Nephron progenitor cell (in vitro differentiated cells): ENCODE measurements at regions not wholly inside any gene's neighbourhood (a gene's known extent, or its start where the extent isn't known, plus 50 kb on each side); places are given as distances from the start of the nearest gene placed in this dataset.

Source experiments
- DNase-seq: peaks from one replicate; pipeline ENCODE4 v3.0.0; 2021
- H3K27ac Mint-ChIP-seq: 2 replicates; pipeline ENCODE4 v1.8.0; 2021; ENCODE audit warnings: mild to moderate bottlenecking, moderate library complexity, mixed read lengths
- H3K27me3 Mint-ChIP-seq: 2 replicates; pipeline ENCODE4 v1.8.0; 2021; ENCODE audit warnings: mild to moderate bottlenecking, low read depth, mixed read lengths; ENCODE audit not compliant: poor library complexity
- H3K36me3 Mint-ChIP-seq: 2 replicates; pipeline ENCODE4 v1.8.0; 2021; ENCODE audit warnings: low read depth, mixed read lengths
- H3K4me1 Mint-ChIP-seq: 2 replicates; pipeline ENCODE4 v1.8.0; 2021; ENCODE audit warnings: mixed read lengths
- H3K4me3 Mint-ChIP-seq: 2 replicates; pipeline ENCODE4 v1.8.0; 2021; ENCODE audit warnings: mild to moderate bottlenecking, moderate library complexity, mixed read lengths
- H3K9me3 Mint-ChIP-seq: 2 replicates; pipeline ENCODE4 v1.8.0; 2021; ENCODE audit warnings: mild to moderate bottlenecking, moderate library complexity, mixed read lengths
- TF ChIP-seq, protein P1 (sequence below): fragments of 200-600 bp; sonication (generic); IDR thresholded peaks from 2 replicates; pipeline ENCODE4 v1.5.0; 2021; ENCODE audit warnings: antibody characterized with exemption

DNA sequence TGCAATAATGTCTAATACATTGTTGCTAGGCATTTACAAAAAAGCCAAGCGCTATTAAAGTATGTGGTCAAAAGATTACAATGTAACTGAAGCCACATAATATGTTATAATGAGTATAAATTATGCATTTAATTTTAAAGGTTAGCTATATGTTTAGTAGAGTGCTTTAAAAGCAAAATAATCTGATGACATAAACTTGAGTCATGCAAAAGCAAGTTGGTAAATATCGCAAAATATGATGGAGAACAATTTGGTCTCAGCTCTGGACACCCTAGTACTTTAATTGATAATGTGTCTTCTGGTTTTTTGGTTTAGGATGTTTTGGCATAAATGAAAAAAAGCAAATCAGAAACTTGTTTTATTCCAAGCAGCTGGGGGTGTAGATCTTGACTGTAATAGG is 188.6 kb upstream of the RREB1 start:
- no peak for DNase-seq
- H3K9me3 Mint-ChIP-seq, result peaks cover 12% of the 10 kb centered on the region
- H3K27me3 Mint-ChIP-seq, result peaks cover 15% of the 10 kb centered on the region
- no peak overlapping the region for H3K4me3 Mint-ChIP-seq
- TF ChIP-seq, protein P1, sequence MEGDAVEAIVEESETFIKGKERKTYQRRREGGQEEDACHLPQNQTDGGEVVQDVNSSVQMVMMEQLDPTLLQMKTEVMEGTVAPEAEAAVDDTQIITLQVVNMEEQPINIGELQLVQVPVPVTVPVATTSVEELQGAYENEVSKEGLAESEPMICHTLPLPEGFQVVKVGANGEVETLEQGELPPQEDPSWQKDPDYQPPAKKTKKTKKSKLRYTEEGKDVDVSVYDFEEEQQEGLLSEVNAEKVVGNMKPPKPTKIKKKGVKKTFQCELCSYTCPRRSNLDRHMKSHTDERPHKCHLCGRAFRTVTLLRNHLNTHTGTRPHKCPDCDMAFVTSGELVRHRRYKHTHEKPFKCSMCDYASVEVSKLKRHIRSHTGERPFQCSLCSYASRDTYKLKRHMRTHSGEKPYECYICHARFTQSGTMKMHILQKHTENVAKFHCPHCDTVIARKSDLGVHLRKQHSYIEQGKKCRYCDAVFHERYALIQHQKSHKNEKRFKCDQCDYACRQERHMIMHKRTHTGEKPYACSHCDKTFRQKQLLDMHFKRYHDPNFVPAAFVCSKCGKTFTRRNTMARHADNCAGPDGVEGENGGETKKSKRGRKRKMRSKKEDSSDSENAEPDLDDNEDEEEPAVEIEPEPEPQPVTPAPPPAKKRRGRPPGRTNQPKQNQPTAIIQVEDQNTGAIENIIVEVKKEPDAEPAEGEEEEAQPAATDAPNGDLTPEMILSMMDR, result no peak
- H3K4me1 Mint-ChIP-seq, result peaks cover 20% of the 10 kb centered on the region
- H3K36me3 Mint-ChIP-seq, result no peaks in the 10 kb centered on the region
- no peak overlapping the region for H3K27ac Mint-ChIP-seq

GRCh38 chr6:6920114-6920986 is 187.4 kb upstream of the RREB1 start:
- TF ChIP-seq, protein P1, result no peak
- Mint-ChIP-seq H3K4me1 (peaks cover 20% of the 10 kb centered on the region), H3K36me3 (no peaks in the 10 kb centered on the region), H3K27me3 (peaks cover 15% of the 10 kb centered on the region), H3K27ac (no peak overlapping the region), H3K9me3 (peaks cover 12% of the 10 kb centered on the region), H3K4me3 (no peak overlapping the region)
- no peak for DNase-seq

DNA sequence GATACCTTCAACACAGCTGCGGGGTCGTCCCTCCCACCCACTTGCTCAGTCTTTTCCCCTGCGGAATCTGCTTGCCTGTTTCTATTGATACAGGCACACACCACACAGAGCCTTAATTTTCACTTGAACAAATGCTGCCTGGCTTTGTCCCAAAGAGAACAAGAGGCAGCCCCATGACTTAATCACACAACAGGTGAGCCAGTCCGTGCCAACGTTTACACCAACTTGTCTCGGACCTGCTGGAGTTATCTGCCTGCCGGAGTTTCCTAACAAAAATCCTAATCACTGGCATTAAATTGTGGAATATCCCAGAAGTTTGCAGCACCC is 186.8 kb upstream of the RREB1 start:
- Mint-ChIP-seq H3K4me1 (peaks cover 14% of the 10 kb centered on the region), H3K27me3 (peaks cover 15% of the 10 kb centered on the region), H3K4me3 (no peak overlapping the region), H3K27ac (no peak overlapping the region), H3K9me3 (peaks cover 12% of the 10 kb centered on the region), H3K36me3 (no peaks in the 10 kb centered on the region)
- TF ChIP-seq, protein P1, result no peak
- no peak for DNase-seq

GRCh38 chr6:6922166-6922565 is 185.6 kb upstream of the RREB1 start:
- H3K9me3 Mint-ChIP-seq, result peaks cover 12% of the 10 kb centered on the region
- no peak for DNase-seq
- no peak overlapping the region for H3K4me3 Mint-ChIP-seq
- no peaks in the 10 kb centered on the region for H3K36me3 Mint-ChIP-seq
- peaks cover 15% of the 10 kb centered on the region for H3K4me1 Mint-ChIP-seq
- TF ChIP-seq, protein P1, result no peak
- H3K27ac Mint-ChIP-seq, result no peak overlapping the region
- peaks cover 7% of the 10 kb centered on the region for H3K27me3 Mint-ChIP-seq

GRCh38 chr6:6923605-6924004 is 184.2 kb upstream of the RREB1 start:
- no peak for DNase-seq
- peaks cover 7% of the 10 kb centered on the region for H3K27me3 Mint-ChIP-seq
- no peak overlapping the region for H3K4me3 Mint-ChIP-seq

More at GRCh38 chr6:6923605-6924004, 184.2 kb upstream of the RREB1 start:
- Mint-ChIP-seq H3K36me3 (no peaks in the 10 kb centered on the region), H3K4me1 (peaks cover 26% of the 10 kb centered on the region), H3K27ac (no peak overlapping the region), H3K9me3 (peaks cover 12% of the 10 kb centered on the region)
- TF ChIP-seq, protein P1, result no peak
